GM19240 (cell line): ENCODE measurements at regions not wholly inside any gene's neighbourhood (a gene's known extent, or its start where the extent isn't known, plus 50 kb on each side); places are given as distances from the start of the nearest gene placed in this dataset.
"Not testable (repeated sequence)": the region's sequence is repeated elsewhere in the genome, so short reads cannot be mapped to it uniquely, and the experiment has no call there.

Experiments
- DNase-seq: peaks from one replicate; pipeline ENCODE4 v3.0.0; 2011; ENCODE audit warnings: low spot score; ENCODE audit not compliant: insufficient read length

- DNase-seq, result peak; percentile 14
Measured at GRCh38 chr1:157269656-157270375, 131.6 kb upstream of the ETV3 start.

DNA sequence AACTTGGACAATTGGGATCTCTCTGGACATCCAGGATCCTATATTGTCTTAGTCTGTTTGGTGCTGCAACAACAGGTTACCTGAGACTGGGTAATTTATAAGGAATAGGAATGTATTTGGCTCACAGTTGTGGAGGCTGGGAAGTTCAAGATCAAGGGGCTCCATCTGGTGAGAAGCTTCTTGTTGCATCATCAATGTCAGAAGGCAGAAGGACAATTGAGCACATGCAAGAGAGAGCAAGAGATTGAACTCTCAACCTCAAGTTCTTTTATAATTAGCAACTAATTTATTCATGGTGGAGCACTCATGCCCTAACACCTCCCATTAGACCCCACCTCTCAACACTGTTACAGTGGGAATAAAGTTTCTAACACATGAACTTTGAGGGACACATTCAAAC lies 124.7 kb upstream of the ETV3 start:
- no peak for DNase-seq

- DNase-seq, result no peak
Measured at GRCh38 chr1:157262422-157262821, 124.2 kb upstream of the ETV3 start.

GRCh38 chr1:157255891-157256290 lies 117.7 kb upstream of the ETV3 start:
- DNase-seq, result not testable (repeated sequence)

GRCh38 chr1:157254183-157254582 lies 116.0 kb upstream of the ETV3 start:
- DNase-seq, result not testable (repeated sequence)

DNA sequence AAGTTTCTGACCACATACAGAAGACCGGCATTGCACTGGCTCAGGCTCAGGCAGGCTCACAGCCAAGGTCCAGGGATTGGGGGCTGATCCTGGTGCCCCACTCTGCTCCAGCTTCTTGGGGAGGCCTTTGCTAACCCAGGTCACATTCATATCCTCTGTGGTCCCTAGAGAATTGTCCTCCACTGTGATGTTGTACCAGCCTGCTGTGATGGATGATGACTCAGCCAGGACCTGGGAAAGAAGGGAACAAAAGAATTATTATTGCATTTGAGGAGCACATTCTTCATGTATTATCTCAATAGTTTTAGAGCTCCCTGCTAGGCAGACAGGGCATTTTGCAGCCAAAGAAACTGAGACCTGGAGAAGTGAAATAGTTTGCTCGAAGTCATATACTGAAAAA lies 114.3 kb upstream of the ETV3 start:
- DNase-seq, result no peak

DNA sequence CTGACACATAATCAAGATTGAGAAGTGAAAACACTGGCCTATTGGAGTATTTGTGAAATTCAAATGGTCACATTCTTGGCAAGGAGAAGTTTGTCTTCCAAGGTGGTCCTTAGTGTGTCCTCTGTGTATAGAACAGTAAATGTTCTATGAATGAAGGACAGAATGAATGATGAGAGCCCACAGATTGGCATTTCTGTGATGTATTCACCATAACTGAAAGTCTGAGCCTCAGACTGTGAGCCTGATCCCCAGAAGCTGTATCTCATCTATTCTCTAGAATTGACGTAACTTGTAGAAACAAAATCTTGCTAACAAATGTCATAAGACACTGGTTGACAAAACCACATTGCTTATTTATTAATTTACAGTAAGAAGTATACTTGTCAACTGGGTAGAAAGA lies 111.5 kb upstream of the ETV3 start:
- DNase-seq, result no peak

- DNase-seq, result no peak
Measured at GRCh38 chr1:157249326-157249725, 111.1 kb upstream of the ETV3 start.

GRCh38 chr1:157247764-157248049 lies 109.5 kb upstream of the ETV3 start:
- DNase-seq, result not testable (repeated sequence)

- no peak for DNase-seq
Measured at GRCh38 chr1:157247005-157247763, 109.0 kb upstream of the ETV3 start.

DNA sequence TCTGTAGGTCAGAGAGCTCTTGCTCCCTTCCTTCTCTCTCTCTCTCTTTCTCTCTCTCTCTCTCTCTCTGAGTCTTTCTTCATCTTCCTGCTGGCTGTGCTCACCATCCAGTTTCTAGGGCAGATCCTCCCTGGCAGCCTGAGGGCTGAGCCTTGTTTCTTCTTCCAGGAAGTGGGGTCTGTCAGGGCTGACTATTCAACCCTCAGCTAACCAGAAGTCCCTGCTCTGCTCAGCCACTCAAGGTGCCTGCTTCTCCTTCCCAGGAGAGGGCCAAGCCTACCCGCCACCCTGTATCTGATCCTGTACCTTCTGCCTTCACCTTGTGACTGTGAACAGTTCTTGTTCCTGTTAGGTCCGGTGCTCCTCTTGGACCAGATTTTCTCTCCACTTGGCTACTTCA lies 107.6 kb upstream of the ETV3 start:
- no peak for DNase-seq

- DNase-seq, result no peak
Measured at GRCh38 chr1:157241185-157241538, 103.0 kb upstream of the ETV3 start.

GRCh38 chr1:157240495-157241184 lies 102.4 kb upstream of the ETV3 start:
- DNase-seq, result no peak

DNA sequence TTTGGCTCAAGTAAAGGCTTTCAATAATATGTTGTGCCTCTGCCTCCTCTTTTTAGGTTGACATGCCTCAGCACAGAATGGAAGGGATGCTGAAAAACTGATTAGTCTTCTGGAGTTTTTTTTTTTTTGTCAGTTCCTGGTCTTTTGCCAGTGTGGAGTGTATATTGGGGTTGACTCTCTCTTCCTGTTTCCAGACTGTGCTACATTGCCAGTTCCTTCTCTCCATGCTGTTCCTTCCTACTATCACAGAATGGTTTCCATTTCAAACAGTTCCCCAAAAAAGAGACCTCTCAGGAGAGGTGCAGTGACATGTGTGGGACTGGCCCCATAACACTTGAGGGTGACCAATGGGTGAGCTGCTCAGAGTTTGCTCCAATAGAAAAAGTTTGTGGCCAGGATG lies 101.7 kb upstream of the ETV3 start:
- DNase-seq, result no peak

- no peak for DNase-seq
Measured at GRCh38 chr1:157238585-157238984, 100.4 kb upstream of the ETV3 start.

DNA sequence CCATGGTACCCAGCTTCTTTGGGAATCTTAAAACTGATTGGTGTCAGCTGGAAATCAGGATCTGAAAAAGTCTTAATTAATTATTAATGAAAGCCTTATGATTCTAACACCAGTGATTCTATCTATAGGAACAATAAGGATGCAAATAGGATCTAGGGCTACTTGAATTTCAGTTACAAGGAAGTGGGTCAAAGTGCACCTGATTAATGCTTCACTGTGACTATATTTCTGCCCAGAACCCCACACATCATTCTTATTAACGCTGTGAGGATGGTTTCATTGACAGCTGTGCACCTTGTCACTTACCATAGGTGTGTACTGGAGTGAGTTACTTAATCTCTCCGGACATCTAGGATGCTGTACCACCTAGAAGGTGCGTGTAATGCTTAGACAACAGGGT lies 99.8 kb upstream of the ETV3 start:
- no peak for DNase-seq

DNA sequence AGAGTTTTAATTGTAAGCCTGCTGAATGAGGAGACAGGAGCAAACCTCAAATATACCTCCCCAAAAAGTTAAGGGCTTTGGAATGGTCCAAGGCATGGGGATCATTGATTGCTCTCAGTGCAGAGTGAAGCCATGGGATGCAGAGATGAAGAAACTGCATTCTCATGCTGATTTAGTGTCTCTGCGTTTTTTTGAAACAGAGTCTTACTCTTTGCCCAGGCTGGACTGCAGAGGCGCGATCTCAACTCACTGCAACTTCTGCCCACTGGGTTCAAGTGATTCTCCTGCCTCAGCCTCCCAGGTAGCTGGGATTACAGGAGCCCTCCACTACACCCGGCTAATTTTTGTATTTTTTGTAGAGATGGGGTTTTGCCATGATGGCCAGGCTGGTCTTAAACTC lies 99.3 kb upstream of the ETV3 start:
- no peak for DNase-seq

DNA sequence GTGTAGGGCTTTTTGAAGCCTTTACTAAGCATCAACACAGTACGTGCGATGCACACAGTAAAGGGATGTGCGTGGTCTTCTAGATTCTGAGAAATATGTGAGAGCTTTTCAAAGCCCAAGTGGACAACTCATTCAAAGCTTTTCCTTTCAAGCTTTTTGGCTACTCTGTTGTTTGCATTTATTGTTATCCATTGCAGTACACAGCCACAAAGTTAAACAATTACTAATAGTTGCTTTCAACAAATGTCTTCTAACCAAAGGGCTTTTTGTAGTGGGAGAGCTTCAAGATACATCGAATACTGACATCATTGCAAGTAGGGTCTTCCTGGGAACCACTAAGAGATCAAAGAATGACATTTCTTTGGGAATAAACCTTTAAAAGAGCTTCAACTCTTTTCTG lies 97.9 kb upstream of the ETV3 start:
- DNase-seq, result no peak

DNA sequence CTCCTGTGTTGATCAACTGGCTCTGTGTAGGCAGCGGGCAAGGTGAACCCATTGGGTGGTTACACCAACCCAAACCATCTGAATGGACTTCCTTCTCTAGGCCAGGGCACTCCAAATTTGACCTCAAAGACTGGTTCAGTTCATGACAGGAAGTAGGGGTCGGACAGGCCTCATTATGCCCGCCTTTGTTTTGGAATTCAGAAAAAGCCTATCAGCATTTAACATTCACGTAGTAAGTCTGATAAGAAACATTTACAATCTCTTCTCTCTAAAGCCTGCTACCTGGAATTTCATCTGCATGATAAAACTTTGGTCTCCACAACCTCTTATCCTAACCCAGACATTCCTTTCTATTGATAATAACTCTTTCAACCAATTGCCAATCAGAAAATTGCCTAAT lies 97.1 kb upstream of the ETV3 start:
- DNase-seq, result no peak

DNA sequence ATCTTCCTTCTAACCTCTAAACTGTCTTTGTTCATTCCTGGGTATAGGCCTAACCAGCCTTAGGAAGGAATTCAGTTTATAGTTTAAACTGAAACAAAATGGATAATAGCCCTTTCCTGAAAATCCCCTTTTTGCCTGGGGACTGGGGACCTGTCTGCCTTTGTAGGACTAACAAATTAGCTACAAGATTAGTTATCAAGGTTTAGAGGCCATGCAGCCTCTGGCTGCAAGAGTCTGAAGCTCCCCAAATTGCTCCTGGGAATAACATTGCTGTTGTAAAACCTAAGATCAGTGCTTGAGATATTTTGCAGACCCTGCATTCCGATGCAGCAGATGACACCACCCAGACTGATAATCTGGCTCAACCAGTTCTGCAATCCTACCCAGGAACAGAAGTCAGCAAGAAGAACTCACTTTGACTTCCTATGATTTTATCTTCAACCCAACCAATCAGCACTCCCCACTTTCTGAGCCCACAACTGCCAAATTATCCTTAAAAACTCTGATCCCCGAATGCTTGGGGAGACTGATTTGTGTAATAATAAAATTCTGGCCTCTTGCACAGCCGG lies 96.6 kb upstream of the ETV3 start:
- no peak for DNase-seq

GRCh38 chr1:157233131-157233530 lies 94.9 kb upstream of the ETV3 start:
- DNase-seq, result no peak

GRCh38 chr1:157231846-157232525 lies 93.8 kb upstream of the ETV3 start:
- no peak for DNase-seq
